Lung (tissue), 12 donors: ENCODE measurements at regions not wholly inside any gene's neighbourhood (a gene's known extent, or its start where the extent isn't known, plus 50 kb on each side); places are given as distances from the start of the nearest gene placed in this dataset. TPM values are rescaled to one million over a fixed set of nuclear protein-coding genes. Genes with fewer than 3 reads are reported as not detected.

Source experiments
- ATAC-seq: fragments of 200-7000 bp; cut with Tn5 transposase; one replicate; pipeline ENCODE4 v1.9.1; 2020; ENCODE audit warnings: moderate number of reproducible peaks; ENCODE audit not compliant: insufficient read depth, low FRiP score
- DNase-seq, 3 donors: peaks; one replicate each; pipeline ENCODE4 v3.0.0-alpha.2; 2013 to 2017
- H3K27ac ChIP-seq, 2 donors: one replicate each; pipeline ENCODE4 v1.5.1; 2013; ENCODE audit warnings: mild to moderate bottlenecking in 2 of 2, moderate library complexity in 2 of 2, control low read depth in 1 of 2, inconsistent platforms in 1 of 2, low read depth in 1 of 2, low read length in 1 of 2
- H3K27me3 ChIP-seq, 3 donors: one replicate each; pipeline ENCODE4 v1.5.1; 2013; ENCODE audit warnings: low read length in 2 of 3; ENCODE audit not compliant: control insufficient read depth in 3 of 3, insufficient read depth in 3 of 3
- H3K36me3 ChIP-seq, 4 donors: one replicate each; pipeline ENCODE4 v1.5.1; 2013; ENCODE audit warnings: low read length in 4 of 4, mild to moderate bottlenecking in 1 of 4, moderate library complexity in 1 of 4; ENCODE audit not compliant: control insufficient read depth in 4 of 4, insufficient read depth in 4 of 4
- H3K4me1 ChIP-seq, 5 donors: one replicate each; pipeline ENCODE4 v1.5.1; 2013; ENCODE audit warnings: low read length in 5 of 5, mild to moderate bottlenecking in 2 of 5, moderate library complexity in 1 of 5; ENCODE audit not compliant: control insufficient read depth in 5 of 5, insufficient read depth in 5 of 5
- H3K4me3 ChIP-seq: one replicate; pipeline ENCODE4 v1.5.1; 2013; ENCODE audit warnings: mild to moderate bottlenecking, control low read depth, moderate library complexity
- H3K9ac ChIP-seq, 2 donors: one replicate each; pipeline ENCODE4 v1.5.1; 2013; ENCODE audit warnings: low read length in 2 of 2, control low read depth in 1 of 2; ENCODE audit not compliant: insufficient read depth in 1 of 2
- H3K9me3 ChIP-seq, 4 donors: one replicate each; pipeline ENCODE4 v1.5.1; 2013; ENCODE audit warnings: low read length in 3 of 4, mild to moderate bottlenecking in 1 of 4, moderate library complexity in 1 of 4; ENCODE audit not compliant: control insufficient read depth in 4 of 4, insufficient read depth in 3 of 4
- WGBS, 2 donors: extraction: QIAGEN DNeasy Blood & Tissue Kit; methylation state at CpG; one replicate each; pipeline ENCODE4 v1.1.7; 2013; 5-methylcytosine and 5-hydroxymethylcytosine counted together
- small RNA-seq: library from RNA; depleted of rRNA; stranded (forward); fragments of <200 nt; gene quantifications from one replicate; pipeline ENCODE3, GENCODE V24; 2014; ENCODE audit warnings: low replicate concordance
- TF ChIP-seq, protein P1 (sequence below): IDR thresholded peaks from 2 replicates; pipeline ENCODE4 v1.5.1; 2012; ENCODE audit warnings: mild to moderate bottlenecking; ENCODE audit errors: control extremely low read depth, extremely low read depth
- donor health status: control.
- donor health status: control.
- donor health status: Bipolar disorder and iron deficiency.
- donor health status: healthy.
- donor health status: DM: yes; HTN: yes; CAD: no.

GRCh38 chr14:103283916-103284315 lies 50.1 kb upstream of the EIF5 start:
- TF ChIP-seq, protein P1, sequence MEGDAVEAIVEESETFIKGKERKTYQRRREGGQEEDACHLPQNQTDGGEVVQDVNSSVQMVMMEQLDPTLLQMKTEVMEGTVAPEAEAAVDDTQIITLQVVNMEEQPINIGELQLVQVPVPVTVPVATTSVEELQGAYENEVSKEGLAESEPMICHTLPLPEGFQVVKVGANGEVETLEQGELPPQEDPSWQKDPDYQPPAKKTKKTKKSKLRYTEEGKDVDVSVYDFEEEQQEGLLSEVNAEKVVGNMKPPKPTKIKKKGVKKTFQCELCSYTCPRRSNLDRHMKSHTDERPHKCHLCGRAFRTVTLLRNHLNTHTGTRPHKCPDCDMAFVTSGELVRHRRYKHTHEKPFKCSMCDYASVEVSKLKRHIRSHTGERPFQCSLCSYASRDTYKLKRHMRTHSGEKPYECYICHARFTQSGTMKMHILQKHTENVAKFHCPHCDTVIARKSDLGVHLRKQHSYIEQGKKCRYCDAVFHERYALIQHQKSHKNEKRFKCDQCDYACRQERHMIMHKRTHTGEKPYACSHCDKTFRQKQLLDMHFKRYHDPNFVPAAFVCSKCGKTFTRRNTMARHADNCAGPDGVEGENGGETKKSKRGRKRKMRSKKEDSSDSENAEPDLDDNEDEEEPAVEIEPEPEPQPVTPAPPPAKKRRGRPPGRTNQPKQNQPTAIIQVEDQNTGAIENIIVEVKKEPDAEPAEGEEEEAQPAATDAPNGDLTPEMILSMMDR: no peak
- ATAC-seq: no peak
- H3K36me3 ChIP-seq: no peaks in the 10 kb centered on the region
- H3K27ac ChIP-seq: no peak overlapping the region
- H3K4me1 ChIP-seq: peaks cover 0 to 5% (median 0%) of the 10 kb centered on the region in 5 donors
- WGBS, 2 donors: 76 to 85% methylated on average over 12 of the region's 12 CpGs
- H3K4me3 ChIP-seq: no peak overlapping the region
- no peak for DNase-seq
- H3K27me3 ChIP-seq: peaks cover 0 to 24% (median 6%) of the 10 kb centered on the region in 3 donors
- peaks cover 0 to 2% (median 0%) of the 10 kb centered on the region in 4 donors for H3K9me3 ChIP-seq
- H3K9ac ChIP-seq: no peak overlapping the region

Small RNA genes in the stretch of these regions (small RNA-seq; reads per million reads assigned to genes)
- gene AL161669.2: not detected
